IPS-18c (cell line): ENCODE measurements at regions not wholly inside any gene's neighbourhood (a gene's known extent, or its start where the extent isn't known, plus 50 kb on each side); places are given as distances from the start of the nearest gene placed in this dataset.
"Not testable (repeated sequence)": the region's sequence is repeated elsewhere in the genome, so short reads cannot be mapped to it uniquely, and the experiment has no call there.

Experiments used
- H3K4me3 ChIP-seq: 2 replicates; pipeline ENCODE4 v1.7.0; 2013; ENCODE audit warnings: low read depth, mild to moderate bottlenecking, low read length, moderate library complexity; ENCODE audit not compliant: insufficient read depth
- H3K9me3 ChIP-seq: one replicate; pipeline ENCODE4 v1.6.1; 2013; ENCODE audit warnings: mild to moderate bottlenecking, low read length, moderate library complexity; ENCODE audit not compliant: control insufficient read depth, insufficient read depth

DNA sequence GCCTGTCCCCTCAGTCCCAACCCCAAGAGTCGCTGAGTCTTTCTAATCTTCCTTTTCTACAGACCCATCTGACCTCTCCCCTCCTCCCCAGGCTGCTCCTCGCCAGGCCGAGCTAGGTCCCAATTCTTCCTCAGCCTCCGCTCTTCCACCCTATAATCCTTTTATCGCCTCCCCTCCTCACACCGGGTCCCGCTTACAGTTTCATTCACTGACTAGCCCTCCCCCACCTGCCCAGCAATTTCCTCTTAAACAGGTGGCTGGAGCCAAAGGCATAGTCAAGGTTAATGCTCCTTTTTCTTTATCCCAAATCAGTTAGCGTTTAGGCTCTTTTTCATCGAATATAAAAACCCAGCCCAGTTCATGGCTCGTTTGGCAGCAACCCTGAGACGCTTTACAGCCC is 96.1 kb upstream of the OPCML start:
- not testable (repeated sequence) for H3K9me3 ChIP-seq, H3K4me3 ChIP-seq

DNA sequence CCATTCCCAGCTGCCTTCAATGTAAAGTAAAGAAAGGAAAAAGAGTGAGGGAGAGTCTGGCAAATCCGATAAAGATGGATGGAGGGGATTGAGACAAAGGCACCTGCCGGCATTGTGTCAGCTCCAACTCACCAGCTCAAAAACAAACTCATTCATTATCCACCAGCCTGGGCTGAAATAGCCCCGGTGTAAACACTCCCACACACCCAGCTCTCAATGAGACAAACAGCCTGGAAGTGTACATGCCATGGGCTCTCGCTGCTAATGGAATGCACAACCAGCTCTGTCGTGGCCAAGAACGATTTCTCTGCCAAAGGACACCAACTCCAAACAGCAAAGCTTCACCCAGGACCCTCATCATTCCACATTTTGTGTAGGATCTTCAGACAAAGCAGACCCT is 89.3 kb upstream of the OPCML start:
- Histone ChIP-seq H3K4me3 (no peak overlapping the region), H3K9me3 (no peaks in the 10 kb centered on the region)

DNA sequence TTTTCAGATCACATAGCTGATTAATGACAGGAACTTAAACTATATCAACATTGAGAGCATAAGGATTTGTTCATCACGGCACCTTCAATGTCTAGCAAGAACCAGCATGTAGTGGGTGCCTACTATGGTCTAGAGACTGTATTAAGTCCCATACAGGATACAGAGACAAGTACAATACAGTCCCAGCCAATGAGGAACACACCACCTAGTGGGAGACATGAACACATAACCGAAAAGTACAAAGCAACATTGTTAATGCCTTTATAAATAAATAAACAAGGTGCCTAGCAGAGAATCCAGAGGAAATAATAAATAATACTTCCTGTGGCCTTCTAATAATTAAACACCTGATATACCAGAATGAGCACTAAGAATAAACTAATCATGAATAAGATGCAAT is 87.7 kb upstream of the OPCML start:
- no peaks in the 10 kb centered on the region for H3K9me3 ChIP-seq
- no peak overlapping the region for H3K4me3 ChIP-seq

DNA sequence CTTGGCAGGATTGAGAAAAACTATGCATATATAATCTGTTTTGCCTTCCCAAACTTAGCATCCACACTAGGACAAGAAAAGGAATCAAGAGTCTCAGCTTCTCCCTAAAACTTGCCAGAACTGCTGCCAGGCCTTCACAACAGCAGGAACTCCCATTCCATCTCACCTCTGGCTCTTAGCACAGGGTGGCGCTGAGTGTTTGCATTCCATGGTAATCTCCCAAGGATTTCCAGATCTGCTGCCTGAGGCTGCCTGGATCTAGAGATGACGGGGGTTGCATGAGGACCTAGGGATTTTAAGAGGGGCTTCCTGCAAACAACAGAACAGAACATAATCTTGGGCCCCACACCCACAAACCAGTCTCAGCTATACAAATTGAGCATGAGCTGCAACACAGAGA is 87.1 kb upstream of the OPCML start:
- Histone ChIP-seq H3K9me3 (no peaks in the 10 kb centered on the region), H3K4me3 (no peak overlapping the region)

DNA sequence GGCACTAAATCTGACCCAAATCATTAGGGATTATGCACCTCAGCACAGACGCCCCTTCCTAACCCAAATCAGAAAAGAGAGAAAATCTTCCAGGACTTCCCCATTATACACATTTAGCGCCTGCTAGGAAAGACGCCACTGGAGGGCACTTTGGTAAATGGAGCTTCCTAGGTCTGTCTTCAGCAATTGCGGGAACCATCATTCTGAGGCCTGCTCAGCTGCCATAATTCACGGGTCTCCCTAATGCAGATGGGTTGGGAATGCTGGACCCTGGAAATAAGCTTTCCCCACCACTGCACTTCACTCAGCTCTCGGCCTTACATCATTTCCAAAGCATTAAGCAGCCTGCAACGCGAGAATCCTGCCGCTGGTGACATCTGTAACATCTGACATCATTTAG is 86.2 kb upstream of the OPCML start:
- H3K4me3 ChIP-seq: no peak overlapping the region
- no peaks in the 10 kb centered on the region for H3K9me3 ChIP-seq

DNA sequence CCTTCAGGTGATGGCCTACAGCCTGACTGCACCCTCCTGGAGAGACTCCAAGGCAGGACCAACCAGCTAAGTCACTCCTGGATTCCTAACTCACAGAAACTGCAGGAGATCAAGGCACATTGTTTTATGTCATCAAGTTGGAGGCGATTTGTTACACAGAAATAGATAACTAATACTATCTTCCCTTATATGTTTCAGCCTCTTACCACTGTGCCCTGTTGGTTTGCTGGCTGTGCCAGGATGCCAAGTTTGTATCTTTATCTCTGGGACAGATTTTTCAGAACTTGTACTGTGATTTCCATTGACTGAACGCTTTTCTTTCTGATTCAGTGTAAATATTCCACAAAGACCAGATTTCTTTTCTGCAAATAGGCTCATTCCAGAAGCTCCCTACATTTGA is 76.2 kb upstream of the OPCML start:
- H3K9me3 ChIP-seq: no peaks in the 10 kb centered on the region
- no peak overlapping the region for H3K4me3 ChIP-seq

DNA sequence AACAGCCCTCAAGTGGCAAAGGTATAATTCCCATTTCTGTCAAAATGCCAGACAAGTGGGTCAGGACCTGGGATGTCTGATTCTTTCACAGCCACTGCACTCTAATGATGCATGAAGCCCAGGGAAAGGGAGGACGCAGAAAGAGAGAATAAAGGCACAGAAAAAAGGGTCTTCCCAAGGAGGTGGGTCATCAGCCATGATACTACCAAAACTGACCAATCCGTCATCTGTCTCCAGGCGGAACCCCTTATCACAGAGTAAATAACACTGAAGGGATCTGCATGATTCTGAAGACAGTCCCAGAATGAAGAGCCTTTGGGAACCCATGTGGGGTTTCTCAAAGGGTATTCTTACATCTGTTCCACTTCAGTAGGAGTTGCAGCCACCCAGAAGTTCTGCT is 73.8 kb upstream of the OPCML start:
- Histone ChIP-seq H3K9me3 (no peaks in the 10 kb centered on the region), H3K4me3 (no peak overlapping the region)

DNA sequence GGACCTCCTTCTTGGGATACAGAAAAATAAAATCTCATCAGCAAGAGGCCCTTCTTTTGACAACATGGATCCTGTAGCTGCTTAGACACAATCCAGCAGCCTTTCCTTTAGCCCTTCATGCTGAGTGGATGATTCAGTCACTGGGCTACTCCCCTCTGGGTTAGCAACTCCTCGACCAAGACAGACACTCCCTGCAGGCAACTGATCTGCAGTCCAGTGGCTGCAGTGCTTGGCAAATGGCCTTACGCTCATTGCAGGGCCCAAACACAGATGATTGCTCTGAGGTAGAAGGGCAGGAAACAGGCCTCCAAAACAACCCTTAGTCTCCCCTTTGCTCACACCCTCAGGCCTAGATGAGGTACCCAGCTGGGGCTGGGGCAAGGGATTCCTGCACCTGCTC is 73.2 kb upstream of the OPCML start:
- Histone ChIP-seq H3K9me3 (peaks cover 1% of the 10 kb centered on the region), H3K4me3 (no peak overlapping the region)

DNA sequence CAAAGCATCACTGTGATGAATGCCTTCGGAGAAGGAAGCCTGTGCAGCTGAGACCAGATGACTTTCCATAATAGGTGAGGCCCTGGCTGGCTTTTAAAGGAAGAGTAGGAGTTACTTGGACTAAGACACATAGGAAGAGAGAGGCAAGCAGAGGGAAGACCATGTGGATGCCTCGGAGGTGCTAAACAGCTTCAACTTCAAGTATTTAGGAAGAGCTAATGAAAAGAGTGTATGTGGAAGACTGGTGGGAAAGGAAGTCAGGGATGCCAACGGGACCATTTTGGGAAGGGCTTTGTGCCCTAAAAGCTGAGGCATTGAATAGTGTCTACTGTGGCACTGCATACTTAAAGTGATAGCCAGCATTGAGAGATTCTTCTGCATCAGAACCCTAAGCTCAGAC is 69.3 kb upstream of the OPCML start:
- H3K9me3 ChIP-seq: peaks cover 2% of the 10 kb centered on the region
- H3K4me3 ChIP-seq: no peak overlapping the region

DNA sequence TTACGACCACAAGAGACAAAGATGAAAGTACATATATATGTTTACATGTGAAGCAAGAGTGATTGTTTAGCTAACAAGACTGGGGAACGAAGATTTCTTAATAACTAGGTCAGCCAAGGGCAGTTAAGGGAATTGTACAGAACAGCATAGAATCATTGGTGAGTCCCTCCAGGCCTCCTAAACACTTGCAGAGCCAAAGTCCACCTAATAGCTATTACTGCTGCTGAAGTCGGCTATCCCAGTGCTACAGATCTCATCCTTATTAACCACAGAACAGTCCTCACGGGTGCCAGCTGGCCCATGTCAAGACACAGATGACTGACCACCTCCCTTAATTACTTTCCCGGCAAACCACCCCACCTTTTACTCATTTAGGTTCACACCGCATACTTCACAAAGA is 68.5 kb upstream of the OPCML start:
- Histone ChIP-seq H3K4me3 (no peak overlapping the region), H3K9me3 (peaks cover 2% of the 10 kb centered on the region)

DNA sequence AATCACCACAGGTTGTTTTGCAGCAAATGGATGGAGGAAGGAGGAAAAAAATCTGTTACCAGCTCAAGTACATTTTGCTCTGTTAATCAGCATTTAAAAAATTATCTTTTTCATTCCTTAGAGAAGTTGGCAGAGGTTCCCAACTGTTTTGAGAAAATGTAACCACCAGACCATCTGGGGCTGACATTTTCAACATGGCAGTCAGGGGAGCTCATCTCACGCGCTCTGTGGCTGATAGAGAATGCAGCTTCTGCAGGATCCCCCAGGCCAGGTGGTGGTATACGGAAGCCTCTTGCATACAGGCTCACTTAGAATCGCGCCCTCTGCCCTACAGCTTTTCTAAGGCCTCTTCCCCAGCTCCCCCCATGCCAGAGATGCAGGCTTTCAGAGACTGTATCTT is 68.0 kb upstream of the OPCML start:
- peaks cover 2% of the 10 kb centered on the region for H3K9me3 ChIP-seq

DNA sequence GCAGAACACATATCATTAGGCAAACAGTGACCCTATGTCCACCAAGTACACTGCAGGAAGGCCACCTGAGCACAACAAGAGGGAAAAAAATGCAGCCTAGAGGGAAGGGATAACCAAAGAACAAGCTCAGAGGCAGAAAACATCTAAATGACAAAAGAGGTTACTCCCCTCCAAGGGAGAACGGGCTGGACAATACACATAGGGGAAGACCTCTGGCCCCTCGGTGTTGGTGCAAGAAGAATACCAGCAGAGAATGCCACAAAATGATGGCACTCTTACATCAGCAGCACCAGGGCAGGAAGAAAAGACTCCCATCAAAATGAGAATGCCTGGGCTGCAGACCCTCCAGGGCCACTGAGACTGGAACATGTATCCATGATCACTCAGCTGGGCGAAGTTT is 66.6 kb upstream of the OPCML start:
- no peak overlapping the region for H3K4me3 ChIP-seq
- H3K9me3 ChIP-seq: peaks cover 2% of the 10 kb centered on the region

More for the DNA sequence above, 68.0 kb upstream of the OPCML start:
- no peak overlapping the region for H3K4me3 ChIP-seq

DNA sequence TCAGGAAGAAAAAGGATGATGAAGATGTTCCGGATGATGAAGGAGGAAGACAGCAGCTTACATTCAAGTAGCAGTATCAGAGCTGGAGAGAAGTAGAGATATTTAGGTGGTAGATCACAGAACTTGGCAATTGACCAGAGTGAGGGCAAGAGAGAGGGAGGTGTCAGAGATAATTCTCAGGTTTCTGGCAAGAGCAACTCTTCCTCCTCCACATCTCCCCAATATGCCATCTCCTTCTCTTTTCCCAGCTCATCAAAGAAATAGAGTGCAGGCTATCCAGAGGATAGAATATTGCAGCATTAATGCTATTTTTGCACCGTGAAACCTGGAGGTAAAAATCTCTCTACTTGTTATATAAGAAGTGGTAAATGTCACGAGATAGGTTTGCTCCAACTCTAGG is 64.9 kb upstream of the OPCML start:
- H3K9me3 ChIP-seq: peaks cover 2% of the 10 kb centered on the region

DNA sequence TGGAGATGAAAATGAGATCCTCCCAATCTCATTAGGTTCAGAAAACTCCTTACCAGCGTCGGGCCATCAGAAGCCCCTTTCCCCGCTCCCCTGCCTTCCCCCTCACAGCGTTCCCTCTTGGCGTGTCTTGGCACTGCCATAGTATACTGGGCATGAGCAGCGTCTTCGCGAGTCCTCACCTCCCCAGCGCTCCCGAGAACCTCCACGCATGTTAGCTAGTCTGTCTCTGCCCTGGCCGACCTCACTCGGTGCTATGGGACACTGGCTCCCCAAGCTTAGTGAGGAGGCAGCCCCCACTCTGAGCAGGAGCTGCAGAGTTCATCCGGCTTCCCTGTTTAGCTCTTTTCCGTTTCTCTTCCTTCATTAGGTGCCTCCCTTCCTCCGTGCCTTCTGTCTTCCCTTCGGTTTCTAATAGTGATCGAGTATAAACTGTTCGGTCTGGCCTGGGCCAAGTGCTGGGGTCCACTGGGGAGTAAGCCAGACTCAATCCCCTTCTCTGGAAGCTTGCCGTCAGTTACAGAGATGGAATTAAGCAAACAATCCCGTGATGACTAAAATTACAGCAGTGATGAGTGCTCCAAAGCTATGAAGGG is 63.8 kb upstream of the OPCML start:
- Histone ChIP-seq H3K4me3 (no peak overlapping the region), H3K9me3 (peaks cover 2% of the 10 kb centered on the region)

More for the DNA sequence above, 64.9 kb upstream of the OPCML start:
- H3K4me3 ChIP-seq: no peak overlapping the region

DNA sequence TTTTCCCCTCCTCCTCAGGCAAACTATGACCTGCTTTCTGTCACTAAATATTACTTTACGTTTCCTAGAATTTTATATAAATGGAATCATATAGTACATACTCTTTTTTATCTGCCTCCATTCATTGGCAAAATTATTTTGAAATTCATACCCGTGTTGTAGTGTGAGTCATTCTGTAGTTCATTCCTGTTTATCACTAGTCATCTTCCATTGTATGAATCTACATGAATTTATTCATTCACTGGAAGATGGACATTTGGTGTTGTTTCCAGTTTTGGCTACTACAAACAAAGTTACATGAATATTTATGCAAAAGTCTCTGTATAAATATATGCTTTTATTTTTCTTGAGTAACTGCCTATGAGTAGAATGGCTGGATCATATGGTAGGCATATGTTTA is 60.7 kb upstream of the OPCML start:
- Histone ChIP-seq H3K4me3 (no peak overlapping the region), H3K9me3 (no peaks in the 10 kb centered on the region)

DNA sequence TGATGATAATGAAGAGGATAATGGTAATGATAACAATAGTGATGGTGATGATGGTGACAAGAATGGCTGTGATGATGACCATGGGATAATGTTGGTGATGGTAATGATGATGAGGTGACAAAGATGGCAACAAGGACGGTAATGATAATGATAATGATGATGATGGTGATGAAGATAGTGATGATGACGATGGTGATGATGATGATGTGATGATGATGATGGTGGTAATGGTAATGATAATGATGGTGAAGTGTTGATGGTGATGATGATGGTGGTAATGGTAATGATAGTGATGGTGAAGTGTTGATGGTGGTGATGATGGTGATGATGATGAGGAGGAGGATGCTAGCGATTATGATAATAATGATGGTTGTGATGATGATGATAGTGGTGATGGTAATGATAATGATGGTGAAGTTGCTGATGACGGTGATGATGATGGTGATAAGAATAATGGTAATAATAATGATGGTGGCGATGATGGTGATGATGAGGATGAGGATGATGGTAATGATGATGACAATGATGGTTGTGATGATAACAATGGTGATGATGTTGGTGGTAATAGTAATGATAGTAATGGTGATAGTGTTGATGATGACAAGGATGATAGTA is 54.7 kb upstream of the OPCML start:
- Histone ChIP-seq H3K4me3 (no peak overlapping the region), H3K9me3 (no peaks in the 10 kb centered on the region)

DNA sequence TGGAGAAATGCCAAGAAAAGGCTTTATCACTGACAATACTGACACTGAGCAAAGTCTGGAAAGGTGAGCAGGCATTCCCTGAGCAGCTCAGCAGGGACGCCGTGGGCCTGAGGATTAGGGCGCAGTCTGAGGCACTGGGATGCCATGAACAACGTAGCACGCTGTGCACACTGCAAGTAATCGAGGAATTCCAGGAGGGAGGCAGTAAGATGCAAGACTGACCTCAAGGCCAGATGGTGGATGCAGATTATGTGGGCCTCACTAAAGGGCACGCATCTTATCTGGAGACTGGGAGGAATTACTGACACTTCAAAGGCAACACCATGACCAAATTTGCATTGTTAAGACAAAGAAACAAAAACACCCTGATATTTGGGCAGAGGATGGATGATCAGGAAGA is 50.4 kb upstream of the OPCML start:
- no peak overlapping the region for H3K4me3 ChIP-seq
- no peaks in the 10 kb centered on the region for H3K9me3 ChIP-seq

DNA sequence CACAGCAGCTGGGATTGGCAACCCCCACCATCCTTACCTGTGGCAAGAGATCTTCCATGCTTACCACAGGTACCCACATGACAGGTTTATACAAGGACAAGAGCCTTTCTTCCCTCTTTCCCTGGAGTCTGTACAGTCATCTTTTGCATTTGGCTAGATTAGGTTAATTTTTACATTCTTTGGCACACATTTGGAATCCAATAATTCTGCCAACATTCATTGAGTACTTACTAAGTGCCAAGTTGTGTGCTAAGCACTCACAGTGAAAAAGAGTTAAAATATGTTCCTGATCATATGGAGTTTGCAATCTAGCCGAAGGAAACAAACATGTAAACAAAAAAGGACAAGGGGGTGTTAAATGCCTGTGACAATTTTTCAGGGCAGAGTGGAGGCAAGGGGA is 50.0 kb upstream of the OPCML start:
- Histone ChIP-seq H3K4me3 (no peak overlapping the region), H3K9me3 (no peaks in the 10 kb centered on the region)
